Neural cell (in vitro differentiated cells): ENCODE measurements at regions not wholly inside any gene's neighbourhood (a gene's known extent, or its start where the extent isn't known, plus 50 kb on each side); places are given as distances from the start of the nearest gene placed in this dataset.

Experiments used
- H2AFZ ChIP-seq: fragments of 200-600, 300-800 bp; sonication (generic), shearing (Covaris generic); 2 replicates; pipeline ENCODE4 v1.6.0; 2014; ENCODE audit warnings: low read depth, mild to moderate bottlenecking, antibody characterized with exemption, low read length, moderate library complexity
- H3F3A ChIP-seq: fragments of 200-600 bp; shearing (Covaris generic); 2 replicates; pipeline ENCODE4 v1.6.1; 2016; ENCODE audit warnings: mild to moderate bottlenecking, moderate library complexity, mixed read lengths, antibody characterized with exemption, low read length; ENCODE audit not compliant: insufficient read depth, poor library complexity, severe bottlenecking
- H3K27ac ChIP-seq: fragments of 200-600, 300-800 bp; sonication (generic), shearing (Covaris generic); 2 replicates; pipeline ENCODE4 v1.5.1; 2014; ENCODE audit warnings: mild to moderate bottlenecking, low read length, moderate library complexity
- H3K27me3 ChIP-seq: fragments of 300-800, 200-600 bp; sonication (generic), shearing (Covaris generic); 2 replicates; pipeline ENCODE4 v1.6.0; 2014; ENCODE audit warnings: mild to moderate bottlenecking, low read depth, low read length, moderate library complexity; ENCODE audit not compliant: insufficient read depth
- H3K36me3 ChIP-seq: fragments of 300-800, 200-600 bp; sonication (generic), shearing (Covaris generic); 2 replicates; pipeline ENCODE4 v1.5.1; 2014; ENCODE audit warnings: mild to moderate bottlenecking, antibody characterized with exemption, low read length, moderate library complexity; ENCODE audit not compliant: insufficient read depth
- H3K4me2 ChIP-seq: fragments of 300-800, 200-600 bp; sonication (generic), shearing (Covaris generic); 2 replicates; pipeline ENCODE4 v1.6.0; 2014; ENCODE audit warnings: mild to moderate bottlenecking, low read length
- H3K4me3 ChIP-seq: fragments of 300-800, 200-600 bp; sonication (generic), shearing (Covaris generic); 2 replicates; pipeline ENCODE4 v1.5.1; 2014; ENCODE audit warnings: mild to moderate bottlenecking, low read length, moderate library complexity
- H3K79me2 ChIP-seq: fragments of 200-600 bp; shearing (Covaris generic); replicated peaks from 2 replicates; pipeline ENCODE4 v1.6.0; 2014; ENCODE audit warnings: mild to moderate bottlenecking, low read length, moderate library complexity; ENCODE audit not compliant: insufficient read depth
- H3K9ac ChIP-seq: fragments of 300-800, 200-600 bp; sonication (generic), shearing (Covaris generic); 2 replicates; pipeline ENCODE4 v1.6.1; 2016; ENCODE audit warnings: mild to moderate bottlenecking, low read length, mixed read lengths
- H3K9me2 ChIP-seq: fragments of 200-600 bp; shearing (Covaris generic); 2 replicates; pipeline ENCODE4 v1.6.1; 2016; ENCODE audit warnings: mild to moderate bottlenecking, low read length, mixed read lengths; ENCODE audit not compliant: insufficient read depth
- H3K9me3 ChIP-seq: fragments of 200-600, 300-800 bp; sonication (generic), shearing (Covaris generic); 2 replicates; pipeline ENCODE4 v1.6.1; 2016; ENCODE audit warnings: mild to moderate bottlenecking, mixed run types, low read length, moderate library complexity, mixed read lengths
- H4K20me1 ChIP-seq: fragments of 200-600 bp; shearing (Covaris generic); 2 replicates; pipeline ENCODE4 v1.6.1; 2016; ENCODE audit warnings: mild to moderate bottlenecking, mixed run types; ENCODE audit not compliant: insufficient read depth
- CTCF ChIP-seq: fragments of 450-650 bp; IDR thresholded peaks from 2 replicates; pipeline ENCODE4 v1.5.1; 2014; ENCODE audit warnings: antibody characterized with exemption, mild to moderate bottlenecking, moderate library complexity; ENCODE audit not compliant: poor library complexity, severe bottlenecking
- EP300 ChIP-seq: fragments of 450-650 bp; conservative IDR thresholded peaks from 2 replicates; pipeline ENCODE4 v1.6.1; 2014; ENCODE audit warnings: antibody characterized with exemption, mild to moderate bottlenecking, moderate library complexity; ENCODE audit not compliant: poor library complexity, severe bottlenecking
- EZH2 ChIP-seq: fragments of 200-600, 300-800 bp; shearing (Covaris generic), sonication (generic); IDR thresholded peaks from 2 replicates; pipeline ENCODE4 v1.6.1; 2014; ENCODE audit warnings: antibody characterized with exemption, low read length, borderline replicate concordance, mild to moderate bottlenecking; ENCODE audit not compliant: insufficient read depth, poor library complexity, severe bottlenecking
- MXI1 ChIP-seq: fragments of 450-650 bp; conservative IDR thresholded peaks from 2 replicates; pipeline ENCODE4 v1.6.1; 2014; ENCODE audit warnings: antibody characterized with exemption, mild to moderate bottlenecking; ENCODE audit not compliant: poor library complexity, severe bottlenecking
- POLR2AphosphoS5 ChIP-seq: IDR thresholded peaks from 2 replicates; pipeline ENCODE4 v1.6.1; 2012
- RAD21 ChIP-seq: fragments of 450-650 bp; conservative IDR thresholded peaks from 2 replicates; pipeline ENCODE4 v1.6.1; 2014; ENCODE audit warnings: antibody characterized with exemption, mild to moderate bottlenecking, moderate library complexity
- REST ChIP-seq: IDR thresholded peaks from 2 replicates; pipeline ENCODE4 v1.6.1; 2012; ENCODE audit warnings: borderline replicate concordance
- SMC3 ChIP-seq: fragments of 450-650 bp; conservative IDR thresholded peaks from 2 replicates; pipeline ENCODE4 v1.6.1; 2014; ENCODE audit warnings: antibody characterized with exemption, mild to moderate bottlenecking, moderate library complexity; ENCODE audit not compliant: poor library complexity
- TAF1 ChIP-seq: IDR thresholded peaks from 2 replicates; pipeline ENCODE4 v1.6.1; 2012; ENCODE audit warnings: low read depth

- Histone ChIP-seq H3K9me2 (no peaks in the 10 kb centered on the region), H3K27ac (no peak overlapping the region), H3K36me3 (no peaks in the 10 kb centered on the region), H4K20me1 (no peaks in the 10 kb centered on the region), H3K79me2 (no peaks in the 10 kb centered on the region), H3K9ac (no peak overlapping the region), H2AFZ (no peak overlapping the region), H3K4me3 (no peak overlapping the region), H3K27me3 (no peaks in the 10 kb centered on the region), H3K4me2 (no peak overlapping the region), H3K9me3 (no peaks in the 10 kb centered on the region), H3F3A (no peaks in the 10 kb centered on the region)
- TF ChIP-seq REST = no peak
- no peak for TF ChIP-seq SMC3
- no peak for TF ChIP-seq TAF1
- no peak for TF ChIP-seq CTCF
- TF ChIP-seq MXI1 = no peak
- no peak for TF ChIP-seq EP300
- no peak for TF ChIP-seq RAD21
- no peak for TF ChIP-seq EZH2
- TF ChIP-seq POLR2AphosphoS5 = no peak
Observed at GRCh38 chr2:226634943-226635604, 164.5 kb downstream of the IRS1 start.

- H3K9ac ChIP-seq = no peak overlapping the region
- H3K9me2 ChIP-seq = no peaks in the 10 kb centered on the region
- H4K20me1 ChIP-seq = no peaks in the 10 kb centered on the region
- H3K9me3 ChIP-seq = no peaks in the 10 kb centered on the region
- TF ChIP-seq SMC3 (no peak), POLR2AphosphoS5 (no peak), TAF1 (no peak), EP300 (no peak), REST (no peak), CTCF (no peak), EZH2 (no peak), RAD21 (no peak), MXI1 (no peak)
- H3K4me2 ChIP-seq = no peak overlapping the region
- no peak overlapping the region for H2AFZ ChIP-seq
- H3K27ac ChIP-seq = no peak overlapping the region
- no peaks in the 10 kb centered on the region for H3K27me3 ChIP-seq
- no peaks in the 10 kb centered on the region for H3K79me2 ChIP-seq
- no peak overlapping the region for H3K4me3 ChIP-seq
- H3K36me3 ChIP-seq = no peaks in the 10 kb centered on the region
- no peaks in the 10 kb centered on the region for H3F3A ChIP-seq
Observed at GRCh38 chr2:226631671-226632070, 167.9 kb downstream of the IRS1 start.
